ENCODE measurements at regions not wholly inside any gene's neighbourhood (a gene's known extent, or its start where the extent isn't known, plus 50 kb on each side); places are given as distances from the start of the nearest gene placed in this dataset.
"Not testable (repeated sequence)": the region's sequence is repeated elsewhere in the genome, so short reads cannot be mapped to it uniquely, and the experiment has no call there.

DNA sequence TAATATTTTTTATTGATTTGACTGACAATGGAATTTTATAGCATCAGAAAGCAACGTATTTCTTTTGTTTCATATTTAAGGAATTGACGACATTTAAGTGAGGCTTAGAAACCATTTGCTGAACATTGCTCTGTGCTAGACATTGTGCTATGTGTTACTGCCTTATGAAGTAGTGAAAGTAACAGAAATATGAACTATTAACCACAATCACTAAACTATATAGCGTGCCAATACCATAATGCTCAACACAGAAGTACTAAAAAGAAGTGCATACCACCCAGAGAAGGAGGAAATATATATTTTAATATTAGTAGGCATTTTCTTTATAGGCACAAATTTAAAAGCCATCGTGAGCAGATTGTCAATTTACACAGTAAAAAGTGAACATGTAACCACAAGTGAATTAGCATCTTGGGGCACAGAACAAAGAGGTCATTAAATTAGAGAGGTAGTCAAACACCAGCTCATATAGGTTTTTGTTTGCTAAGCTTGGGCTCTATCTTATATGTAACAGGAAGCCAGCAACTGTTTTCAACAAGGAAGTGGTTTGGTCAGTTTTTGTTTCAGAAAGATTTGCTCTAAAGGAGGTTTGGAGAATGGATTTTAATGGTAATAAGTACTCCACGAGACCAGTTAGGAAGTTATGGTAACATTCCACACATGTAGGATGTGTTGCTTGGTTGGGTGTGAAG lies 270.7 kb downstream of the GRXCR1 start:
- Histone ChIP-seq H3K4me3 (no peak overlapping the region), H3K27ac (no peak overlapping the region), H3K4me2 (no peak overlapping the region), H2AFZ (no peak overlapping the region), H3K4me1 (ENCODE audit: insufficient read depth) (no peaks in the 10 kb centered on the region), H3K36me3 (replicated peaks; ENCODE audit: insufficient read depth, low read depth) (no peaks in the 10 kb centered on the region), H3K27me3 (no peaks in the 10 kb centered on the region), H4K20me1 (ENCODE audit: insufficient read depth, poor library complexity, severe bottlenecking) (no peaks in the 10 kb centered on the region), H3K9me3 (ENCODE audit: low read depth) (no peaks in the 10 kb centered on the region), H3K79me2 (no peaks in the 10 kb centered on the region), H3K9me2 (replicated peaks; ENCODE audit: insufficient read depth) (no peaks in the 10 kb centered on the region)
- TF ChIP-seq EZH2phosphoT487 (IDR thresholded peaks at IDR 0.05; ENCODE audit: low read depth, severe bottlenecking, unreplicated experiment): no peak
- TF ChIP-seq, protein P1, sequence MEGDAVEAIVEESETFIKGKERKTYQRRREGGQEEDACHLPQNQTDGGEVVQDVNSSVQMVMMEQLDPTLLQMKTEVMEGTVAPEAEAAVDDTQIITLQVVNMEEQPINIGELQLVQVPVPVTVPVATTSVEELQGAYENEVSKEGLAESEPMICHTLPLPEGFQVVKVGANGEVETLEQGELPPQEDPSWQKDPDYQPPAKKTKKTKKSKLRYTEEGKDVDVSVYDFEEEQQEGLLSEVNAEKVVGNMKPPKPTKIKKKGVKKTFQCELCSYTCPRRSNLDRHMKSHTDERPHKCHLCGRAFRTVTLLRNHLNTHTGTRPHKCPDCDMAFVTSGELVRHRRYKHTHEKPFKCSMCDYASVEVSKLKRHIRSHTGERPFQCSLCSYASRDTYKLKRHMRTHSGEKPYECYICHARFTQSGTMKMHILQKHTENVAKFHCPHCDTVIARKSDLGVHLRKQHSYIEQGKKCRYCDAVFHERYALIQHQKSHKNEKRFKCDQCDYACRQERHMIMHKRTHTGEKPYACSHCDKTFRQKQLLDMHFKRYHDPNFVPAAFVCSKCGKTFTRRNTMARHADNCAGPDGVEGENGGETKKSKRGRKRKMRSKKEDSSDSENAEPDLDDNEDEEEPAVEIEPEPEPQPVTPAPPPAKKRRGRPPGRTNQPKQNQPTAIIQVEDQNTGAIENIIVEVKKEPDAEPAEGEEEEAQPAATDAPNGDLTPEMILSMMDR (IDR thresholded peaks at IDR 0.05; ENCODE audit: poor library complexity): no peak
- no peak for TF ChIP-seq EZH2 (IDR thresholded peaks at IDR 0.05; ENCODE audit: borderline replicate concordance)
- no peak for DNase-seq (ENCODE audit: low spot score)
- WGBS (ENCODE audit: low lambda C conversion rate, missing lambda C conversion rate): 76% methylated on average over 5 of the region's 5 CpGs

DNA sequence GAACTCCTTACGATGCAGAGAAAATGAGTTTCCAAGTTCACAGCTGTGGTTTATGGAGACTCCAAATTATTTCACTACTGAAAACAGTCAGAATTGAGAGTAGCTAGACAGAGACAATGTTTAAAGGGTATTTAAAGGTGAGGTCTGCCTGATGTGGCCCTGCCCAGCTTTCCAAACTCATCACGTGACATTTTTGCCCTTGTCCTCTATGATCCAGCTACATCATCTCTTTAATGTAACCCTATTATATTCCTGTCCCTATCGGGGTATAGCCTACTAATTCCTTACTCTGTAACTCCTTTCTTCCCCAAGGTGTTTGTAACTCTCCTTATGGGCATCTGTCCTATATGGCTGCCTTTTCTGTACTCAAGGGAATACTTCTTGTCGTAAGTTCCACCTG lies 297.2 kb downstream of the GRXCR1 start:
- Histone ChIP-seq H3K4me3 (no peak overlapping the region), H3K4me1 (ENCODE audit: insufficient read depth) (no peaks in the 10 kb centered on the region), H3K9me2 (replicated peaks; ENCODE audit: insufficient read depth) (no peaks in the 10 kb centered on the region), H3K79me2 (no peaks in the 10 kb centered on the region), H3K27ac (no peak overlapping the region), H3K9me3 (ENCODE audit: low read depth) (no peaks in the 10 kb centered on the region), H3K27me3 (no peaks in the 10 kb centered on the region), H3K4me2 (no peak overlapping the region), H2AFZ (no peak overlapping the region), H4K20me1 (ENCODE audit: insufficient read depth, poor library complexity, severe bottlenecking) (no peaks in the 10 kb centered on the region), H3K36me3 (replicated peaks; ENCODE audit: insufficient read depth, low read depth) (no peaks in the 10 kb centered on the region)
- WGBS (ENCODE audit: low lambda C conversion rate, missing lambda C conversion rate): 87% methylated on average over 4 of the region's 4 CpGs
- no peak for DNase-seq (ENCODE audit: low spot score)
- TF ChIP-seq, protein P1 (IDR thresholded peaks at IDR 0.05; ENCODE audit: poor library complexity): no peak
- TF ChIP-seq EZH2 (IDR thresholded peaks at IDR 0.05; ENCODE audit: borderline replicate concordance): no peak
- no peak for TF ChIP-seq EZH2phosphoT487 (IDR thresholded peaks at IDR 0.05; ENCODE audit: low read depth, severe bottlenecking, unreplicated experiment)

DNA sequence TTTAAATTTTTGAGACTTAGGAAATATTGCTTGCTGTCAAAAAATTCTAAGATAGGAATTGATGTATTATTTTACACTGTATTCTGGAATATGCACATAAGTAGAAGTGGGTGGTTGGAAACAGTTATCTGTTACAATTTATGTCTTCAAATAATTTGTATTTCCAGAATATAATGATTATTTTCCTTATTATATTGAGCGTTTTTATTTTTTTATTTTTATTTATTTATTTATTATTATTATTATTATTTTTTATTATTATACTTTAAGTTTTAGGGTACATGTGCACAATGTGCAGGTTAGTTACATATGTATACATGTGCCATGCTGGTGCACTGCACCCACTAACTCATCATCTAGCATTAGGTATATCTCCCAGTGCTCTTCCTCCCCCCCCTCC lies 320.1 kb downstream of the GRXCR1 start:
- not testable (repeated sequence) for H3K79me2 ChIP-seq; H4K20me1 ChIP-seq (ENCODE audit: insufficient read depth, poor library complexity, severe bottlenecking); H2AFZ ChIP-seq; H3K4me1 ChIP-seq (ENCODE audit: insufficient read depth); H3K27me3 ChIP-seq; H3K9me3 ChIP-seq (ENCODE audit: low read depth); H3K4me3 ChIP-seq; H3K4me2 ChIP-seq; H3K36me3 ChIP-seq (replicated peaks; ENCODE audit: insufficient read depth, low read depth); H3K27ac ChIP-seq; H3K9me2 ChIP-seq (replicated peaks; ENCODE audit: insufficient read depth); DNase-seq (ENCODE audit: low spot score)
- WGBS (ENCODE audit: low lambda C conversion rate, missing lambda C conversion rate): 84% methylated on average over 1 of the region's 1 CpG

DNA sequence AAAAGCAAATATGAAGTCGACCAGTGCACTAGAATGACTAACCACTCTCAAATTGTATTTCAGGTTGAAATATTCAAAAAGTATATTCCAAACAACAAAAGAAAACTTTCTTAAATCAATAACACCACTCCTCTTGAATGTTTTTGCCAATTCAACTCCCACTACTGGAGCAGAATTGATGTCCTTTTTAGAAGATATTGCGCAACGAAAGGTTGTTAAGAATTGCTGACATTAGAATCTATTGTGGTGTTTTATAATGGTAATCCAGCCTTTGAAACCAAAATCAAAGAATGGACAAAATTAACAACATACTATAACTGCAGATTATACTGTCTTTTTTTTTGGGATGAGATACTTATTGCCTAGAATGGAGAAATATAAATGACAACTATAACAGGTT lies 331.3 kb downstream of the GRXCR1 start:
- Histone ChIP-seq H3K9me2 (replicated peaks; ENCODE audit: insufficient read depth) (no peaks in the 10 kb centered on the region), H3K9me3 (ENCODE audit: low read depth) (no peaks in the 10 kb centered on the region), H3K79me2 (no peaks in the 10 kb centered on the region), H3K36me3 (replicated peaks; ENCODE audit: insufficient read depth, low read depth) (no peaks in the 10 kb centered on the region), H2AFZ (no peak overlapping the region), H3K4me3 (no peak overlapping the region), H4K20me1 (ENCODE audit: insufficient read depth, poor library complexity, severe bottlenecking) (no peaks in the 10 kb centered on the region), H3K4me1 (ENCODE audit: insufficient read depth) (no peaks in the 10 kb centered on the region), H3K27me3 (no peaks in the 10 kb centered on the region), H3K4me2 (no peak overlapping the region), H3K27ac (no peak overlapping the region)
- DNase-seq (ENCODE audit: low spot score): no peak
- TF ChIP-seq EZH2phosphoT487 (IDR thresholded peaks at IDR 0.05; ENCODE audit: low read depth, severe bottlenecking, unreplicated experiment) (no peak), EZH2 (IDR thresholded peaks at IDR 0.05; ENCODE audit: borderline replicate concordance) (no peak)
- TF ChIP-seq, protein P1 (IDR thresholded peaks at IDR 0.05; ENCODE audit: poor library complexity): no peak
- 90% methylated on average over 3 of the region's 3 CpGs for WGBS (ENCODE audit: low lambda C conversion rate, missing lambda C conversion rate)
